ENCODE measurements at regions not wholly inside any gene's neighbourhood (a gene's known extent, or its start where the extent isn't known, plus 50 kb on each side); places are given as distances from the start of the nearest gene placed in this dataset.

GRCh38 chr6:111987295-111987694 lies 66.6 kb upstream of the CCN6 start:
- H3K36me3 Mint-ChIP-seq, result peaks cover 5% of the 10 kb centered on the region
- H3K27me3 Mint-ChIP-seq, result peaks cover 6% of the 10 kb centered on the region
- H3K9me3 Mint-ChIP-seq, result no peaks in the 10 kb centered on the region
- no peak overlapping the region for H3K4me3 Mint-ChIP-seq
- H3K27ac Mint-ChIP-seq, result no peak overlapping the region
- H3K4me1 Mint-ChIP-seq, result peaks cover 7 to 12% (median 8%) of the 10 kb centered on the region in 3 donors

- Mint-ChIP-seq H3K4me1 (peaks cover 7 to 19% (median 8%) of the 10 kb centered on the region in 3 donors), H3K4me3 (no peak overlapping the region), H3K36me3 (peaks cover 5% of the 10 kb centered on the region), H3K27me3 (peaks cover 7% of the 10 kb centered on the region), H3K9me3 (no peaks in the 10 kb centered on the region), H3K27ac (no peak overlapping the region)
These were observed 65.0 kb upstream of the CCN6 start for GRCh38 chr6:111988926-111989325.

- Mint-ChIP-seq H3K36me3 (peaks cover 5% of the 10 kb centered on the region), H3K9me3 (no peaks in the 10 kb centered on the region), H3K27ac (no peak overlapping the region), H3K4me3 (no peak overlapping the region), H3K4me1 (peaks cover 7 to 19% (median 8%) of the 10 kb centered on the region in 3 donors), H3K27me3 (peaks cover 7% of the 10 kb centered on the region)
These were observed 64.2 kb upstream of the CCN6 start for GRCh38 chr6:111989743-111990142.

GRCh38 chr6:111990214-111990613 lies 63.7 kb upstream of the CCN6 start:
- Mint-ChIP-seq H3K36me3 (peaks cover 6% of the 10 kb centered on the region), H3K27me3 (peaks cover 7% of the 10 kb centered on the region), H3K27ac (no peak overlapping the region), H3K9me3 (no peaks in the 10 kb centered on the region), H3K4me3 (no peak overlapping the region), H3K4me1 (peaks cover 7 to 19% (median 8%) of the 10 kb centered on the region in 3 donors)

- peaks cover 7 to 25% (median 10%) of the 10 kb centered on the region in 3 donors for H3K4me1 Mint-ChIP-seq
- H3K9me3 Mint-ChIP-seq, result no peaks in the 10 kb centered on the region
- H3K4me3 Mint-ChIP-seq, result no peak overlapping the region
- H3K36me3 Mint-ChIP-seq, result peaks cover 4% of the 10 kb centered on the region
- no peak overlapping the region for H3K27ac Mint-ChIP-seq
- H3K27me3 Mint-ChIP-seq, result peaks cover 12% of the 10 kb centered on the region
These were observed 61.1 kb upstream of the CCN6 start for GRCh38 chr6:111992851-111993250.

GRCh38 chr6:111993342-111993741 lies 60.6 kb upstream of the CCN6 start:
- H3K4me3 Mint-ChIP-seq, result no peak overlapping the region
- H3K4me1 Mint-ChIP-seq, result peaks cover 7 to 25% (median 10%) of the 10 kb centered on the region in 3 donors

GRCh38 chr6:111994791-111995190 lies 59.1 kb upstream of the CCN6 start:
- peaks cover 10% of the 10 kb centered on the region for H3K27me3 Mint-ChIP-seq
- H3K9me3 Mint-ChIP-seq, result no peaks in the 10 kb centered on the region
- H3K27ac Mint-ChIP-seq, result no peak overlapping the region
- peaks cover 2% of the 10 kb centered on the region for H3K36me3 Mint-ChIP-seq
- H3K4me1 Mint-ChIP-seq, result peaks cover 4 to 19% (median 5%) of the 10 kb centered on the region in 3 donors
- H3K4me3 Mint-ChIP-seq, result no peak overlapping the region

More at GRCh38 chr6:111993342-111993741, 60.6 kb upstream of the CCN6 start:
- peaks cover 12% of the 10 kb centered on the region for H3K27me3 Mint-ChIP-seq
- H3K36me3 Mint-ChIP-seq, result peaks cover 4% of the 10 kb centered on the region
- H3K9me3 Mint-ChIP-seq, result no peaks in the 10 kb centered on the region
- H3K27ac Mint-ChIP-seq, result no peak overlapping the region

- Mint-ChIP-seq H3K4me1 (peaks cover 0 to 15% (median 2%) of the 10 kb centered on the region in 3 donors), H3K36me3 (peaks cover 2% of the 10 kb centered on the region), H3K9me3 (no peaks in the 10 kb centered on the region), H3K27ac (no peak overlapping the region), H3K4me3 (no peak overlapping the region), H3K27me3 (peaks cover 10% of the 10 kb centered on the region)
These were observed 58.5 kb upstream of the CCN6 start for GRCh38 chr6:111995404-111995803.

- no peak overlapping the region for H3K4me3 Mint-ChIP-seq
- no peaks in the 10 kb centered on the region for H3K9me3 Mint-ChIP-seq
- H3K36me3 Mint-ChIP-seq, result peaks cover 2% of the 10 kb centered on the region
- H3K4me1 Mint-ChIP-seq, result peaks cover 0 to 13% (median 2%) of the 10 kb centered on the region in 3 donors
- H3K27ac Mint-ChIP-seq, result no peak overlapping the region
- peaks cover 10% of the 10 kb centered on the region for H3K27me3 Mint-ChIP-seq
These were observed 57.6 kb upstream of the CCN6 start for GRCh38 chr6:111996144-111996865.

GRCh38 chr6:111997078-111997852 lies 56.6 kb upstream of the CCN6 start:
- peaks cover 6% of the 10 kb centered on the region for H3K27me3 Mint-ChIP-seq
- peaks cover 2% of the 10 kb centered on the region for H3K36me3 Mint-ChIP-seq
- H3K27ac Mint-ChIP-seq, result peak overlapping the region in 1 of 3 donors; percentile 27
- H3K9me3 Mint-ChIP-seq, result no peaks in the 10 kb centered on the region
- H3K4me1 Mint-ChIP-seq, result peaks cover 0 to 13% (median 2%) of the 10 kb centered on the region in 3 donors
- H3K4me3 Mint-ChIP-seq, result peak overlapping the region in 3 of 4 donors; percentile 21 to 87 (median 46)

- Mint-ChIP-seq H3K9me3 (no peaks in the 10 kb centered on the region), H3K27me3 (peaks cover 5% of the 10 kb centered on the region), H3K4me1 (peaks cover 0 to 11% (median 2%) of the 10 kb centered on the region in 3 donors), H3K36me3 (peaks cover 2% of the 10 kb centered on the region), H3K4me3 (no peak overlapping the region), H3K27ac (no peak overlapping the region)
These were observed 56.1 kb upstream of the CCN6 start for GRCh38 chr6:111997853-111998208.

GRCh38 chr6:112002307-112002706 lies 51.6 kb upstream of the CCN6 start:
- no peak overlapping the region for H3K4me3 Mint-ChIP-seq

More at GRCh38 chr6:112002307-112002706, 51.6 kb upstream of the CCN6 start:
- Mint-ChIP-seq H3K4me1 (no peaks in the 10 kb centered on the region), H3K36me3 (no peaks in the 10 kb centered on the region), H3K9me3 (no peaks in the 10 kb centered on the region), H3K27ac (no peak overlapping the region), H3K27me3 (no peaks in the 10 kb centered on the region)

All from IgD-negative memory B cell (primary cell).